ENCODE measurements at regions not wholly inside any gene's neighbourhood (a gene's known extent, or its start where the extent isn't known, plus 50 kb on each side); places are given as distances from the start of the nearest gene placed in this dataset.

GRCh38 chr9:26301046-26301445 is 591.6 kb downstream of the CAAP1 start:
- no peak for DNase-seq
- H3K4me3 ChIP-seq: no peak overlapping the region
- no peak for TF ChIP-seq POLR2A (IDR thresholded peaks at IDR 0.05)
- TF ChIP-seq CTCF (IDR thresholded peaks at IDR 0.05): no peak
- H3K36me3 ChIP-seq: no peaks in the 10 kb centered on the region
- intact Hi-C loops (cut with DNase I; ENCODE audit: low total_unique reads): no loop called here
- no peaks in the 10 kb centered on the region for H3K9me3 ChIP-seq
- no peaks in the 10 kb centered on the region for H3K27me3 ChIP-seq
- no peak overlapping the region for H3K27ac ChIP-seq
- no peaks in the 10 kb centered on the region for H3K4me1 ChIP-seq

- Histone ChIP-seq H3K9me3 (no peaks in the 10 kb centered on the region), H3K36me3 (no peaks in the 10 kb centered on the region), H3K4me3 (no peak overlapping the region), H3K4me1 (no peaks in the 10 kb centered on the region), H3K27ac (no peak overlapping the region), H3K27me3 (no peaks in the 10 kb centered on the region)
- DNase-seq: no peak
- no peak for TF ChIP-seq POLR2A (IDR thresholded peaks at IDR 0.05)
- no peak for TF ChIP-seq CTCF (IDR thresholded peaks at IDR 0.05)
- intact Hi-C loops (cut with DNase I; ENCODE audit: low total_unique reads): no loop called here
These were observed 595.6 kb downstream of the CAAP1 start for GRCh38 chr9:26296910-26297572.

- Histone ChIP-seq H3K36me3 (no peaks in the 10 kb centered on the region), H3K27ac (no peak overlapping the region), H3K27me3 (no peaks in the 10 kb centered on the region), H3K9me3 (no peaks in the 10 kb centered on the region), H3K4me1 (no peaks in the 10 kb centered on the region), H3K4me3 (no peak overlapping the region)
- intact Hi-C loops (cut with DNase I; ENCODE audit: low total_unique reads): no loop called here
- TF ChIP-seq POLR2A (IDR thresholded peaks at IDR 0.05) (no peak), CTCF (IDR thresholded peaks at IDR 0.05) (no peak)
- DNase-seq: no peak
These were observed 599.7 kb downstream of the CAAP1 start for GRCh38 chr9:26292943-26293342.

GRCh38 chr9:26271495-26272122 is 593.4 kb upstream of the TUSC1 start:
- Histone ChIP-seq H3K27me3 (no peaks in the 10 kb centered on the region), H3K27ac (no peak overlapping the region), H3K4me3 (no peak overlapping the region), H3K36me3 (no peaks in the 10 kb centered on the region), H3K9me3 (no peaks in the 10 kb centered on the region), H3K4me1 (no peaks in the 10 kb centered on the region)
- no peak for TF ChIP-seq POLR2A (IDR thresholded peaks at IDR 0.05)
- TF ChIP-seq CTCF (IDR thresholded peaks at IDR 0.05): no peak
- DNase-seq: no peak
- intact Hi-C loops (cut with DNase I; ENCODE audit: low total_unique reads): no loop called here

GRCh38 chr9:26266146-26266793 is 588.0 kb upstream of the TUSC1 start:
- intact Hi-C loops (cut with DNase I; ENCODE audit: low total_unique reads): no loop called here
- no peaks in the 10 kb centered on the region for H3K27me3 ChIP-seq
- DNase-seq: no peak
- H3K4me3 ChIP-seq: no peak overlapping the region
- H3K9me3 ChIP-seq: no peaks in the 10 kb centered on the region
- no peaks in the 10 kb centered on the region for H3K36me3 ChIP-seq
- TF ChIP-seq POLR2A (IDR thresholded peaks at IDR 0.05): no peak
- no peak for TF ChIP-seq CTCF (IDR thresholded peaks at IDR 0.05)
- no peak overlapping the region for H3K27ac ChIP-seq
- no peaks in the 10 kb centered on the region for H3K4me1 ChIP-seq
